DOHH2 (cell line): ENCODE measurements at regions not wholly inside any gene's neighbourhood (a gene's known extent, or its start where the extent isn't known, plus 50 kb on each side); places are given as distances from the start of the nearest gene placed in this dataset.

Source experiments
- H3F3A ChIP-seq: fragments of 200-600 bp; sonication (generic), shearing (Covaris generic); 2 replicates; pipeline ENCODE4 v1.6.0; 2016; ENCODE audit warnings: antibody characterized with exemption, mild to moderate bottlenecking; ENCODE audit not compliant: control insufficient read depth, insufficient read depth
- H3K27ac ChIP-seq: fragments of 200-600 bp; sonication (generic); 2 replicates; pipeline ENCODE4 v1.5.1; 2014; ENCODE audit warnings: low read depth, mild to moderate bottlenecking, low read length, moderate library complexity
- H3K27me3 ChIP-seq: fragments of 200-600 bp; sonication (generic); 2 replicates; pipeline ENCODE4 v1.6.1; 2014; ENCODE audit warnings: mild to moderate bottlenecking, low read length, mixed read lengths; ENCODE audit not compliant: control insufficient read depth
- H3K36me3 ChIP-seq: fragments of 200-600 bp; sonication (generic); 2 replicates; pipeline ENCODE4 v1.6.1; 2014; ENCODE audit warnings: mild to moderate bottlenecking, low read length, moderate library complexity, mixed read lengths; ENCODE audit not compliant: control insufficient read depth
- H3K4me1 ChIP-seq: fragments of 200-600 bp; sonication (generic); 2 replicates; pipeline ENCODE4 v1.6.1; 2014; ENCODE audit warnings: mild to moderate bottlenecking, low read length, mixed read lengths; ENCODE audit not compliant: control insufficient read depth
- H3K4me2 ChIP-seq: fragments of 200-600 bp; sonication (generic); 2 replicates; pipeline ENCODE4 v1.6.0; 2014; ENCODE audit warnings: mild to moderate bottlenecking, low read length, moderate library complexity
- H3K4me3 ChIP-seq: fragments of 200-600 bp; sonication (generic); 2 replicates; pipeline ENCODE4 v1.5.1; 2014; ENCODE audit warnings: mild to moderate bottlenecking, low read length, mixed read lengths
- H3K79me2 ChIP-seq: fragments of 200-600 bp; sonication (generic); 2 replicates; pipeline ENCODE4 v1.6.1; 2014; ENCODE audit warnings: mild to moderate bottlenecking, low read length, mixed read lengths; ENCODE audit not compliant: control insufficient read depth
- H3K9me2 ChIP-seq: fragments of 200-600 bp; sonication (generic); replicated peaks from 2 replicates; pipeline ENCODE4 v1.6.1; 2014; ENCODE audit warnings: mild to moderate bottlenecking, low read length, mixed read lengths; ENCODE audit not compliant: control insufficient read depth
- H3K9me3 ChIP-seq: fragments of 200-600 bp; sonication (generic); 2 replicates; pipeline ENCODE4 v1.6.1; 2014; ENCODE audit warnings: antibody characterized with exemption, low read length, mixed read lengths; ENCODE audit not compliant: control insufficient read depth, insufficient read depth
- H4K20me1 ChIP-seq: fragments of 200-600 bp; sonication (generic); 2 replicates; pipeline ENCODE4 v1.6.0; 2014; ENCODE audit warnings: low read depth, mild to moderate bottlenecking, antibody characterized with exemption, low read length, moderate library complexity; ENCODE audit not compliant: control insufficient read depth, insufficient read depth
- CTCF ChIP-seq: fragments of 200-600 bp; sonication (generic); IDR thresholded peaks from one replicate; pipeline ENCODE4 v1.5.1; 2014; ENCODE audit warnings: antibody characterized with exemption, mild to moderate bottlenecking, low read depth, low read length; ENCODE audit not compliant: poor library complexity, severe bottlenecking
- EZH2phosphoT487 ChIP-seq: fragments of 200-600 bp; sonication (generic); IDR thresholded peaks from 2 replicates; pipeline ENCODE4 v1.6.1; 2017; ENCODE audit warnings: borderline replicate concordance, mild to moderate bottlenecking, antibody characterized with exemption, low read length, moderate library complexity, mixed read lengths

GRCh38 chr2:120787822-120788700, 52.4 kb downstream of the GLI2 start:
- Histone ChIP-seq H3K4me3 (no peak overlapping the region), H3K36me3 (no peaks in the 10 kb centered on the region), H4K20me1 (no peaks in the 10 kb centered on the region), H3K27me3 (no peaks in the 10 kb centered on the region), H3K27ac (no peak overlapping the region), H3K9me3 (no peaks in the 10 kb centered on the region), H3K9me2 (no peaks in the 10 kb centered on the region), H3F3A (no peaks in the 10 kb centered on the region), H3K4me2 (no peak overlapping the region), H3K79me2 (no peaks in the 10 kb centered on the region), H3K4me1 (no peaks in the 10 kb centered on the region)
- TF ChIP-seq CTCF (no peak), EZH2phosphoT487 (no peak)

- H3K36me3 ChIP-seq: no peaks in the 10 kb centered on the region
- H3K27ac ChIP-seq: no peak overlapping the region
- H3F3A ChIP-seq: no peaks in the 10 kb centered on the region
- H3K4me1 ChIP-seq: no peaks in the 10 kb centered on the region
- no peaks in the 10 kb centered on the region for H4K20me1 ChIP-seq
- H3K9me3 ChIP-seq: no peaks in the 10 kb centered on the region
- no peaks in the 10 kb centered on the region for H3K9me2 ChIP-seq
- no peak overlapping the region for H3K4me3 ChIP-seq
- no peaks in the 10 kb centered on the region for H3K27me3 ChIP-seq
- no peaks in the 10 kb centered on the region for H3K79me2 ChIP-seq
- TF ChIP-seq EZH2phosphoT487: no peak
- H3K4me2 ChIP-seq: no peak overlapping the region
Measured at GRCh38 chr2:120791243-120791961, 55.7 kb downstream of the GLI2 start.

GRCh38 chr2:120791962-120792297, 56.3 kb downstream of the GLI2 start:
- H3K27me3 ChIP-seq: no peaks in the 10 kb centered on the region
- no peaks in the 10 kb centered on the region for H3K4me1 ChIP-seq
- no peak overlapping the region for H3K4me2 ChIP-seq
- TF ChIP-seq EZH2phosphoT487 (no peak), CTCF (no peak)
- no peaks in the 10 kb centered on the region for H3K36me3 ChIP-seq
- H3K27ac ChIP-seq: no peak overlapping the region
- H3K9me2 ChIP-seq: no peaks in the 10 kb centered on the region
- no peak overlapping the region for H3K4me3 ChIP-seq
- H4K20me1 ChIP-seq: no peaks in the 10 kb centered on the region
- no peaks in the 10 kb centered on the region for H3K79me2 ChIP-seq
- no peaks in the 10 kb centered on the region for H3K9me3 ChIP-seq
- H3F3A ChIP-seq: no peaks in the 10 kb centered on the region
